CD4-positive, CD25-positive, alpha-beta regulatory T cell (primary cell): ENCODE measurements at regions not wholly inside any gene's neighbourhood (a gene's known extent, or its start where the extent isn't known, plus 50 kb on each side); places are given as distances from the start of the nearest gene placed in this dataset.
"Not testable (repeated sequence)": the region's sequence is repeated elsewhere in the genome, so short reads cannot be mapped to it uniquely, and the experiment has no call there.

Source experiments
- ATAC-seq, 2 donors: fragments of 150-1000 bp; cut with Tn5 transposase; one replicate each; pipeline ENCODE4 v1.10.0; 2021; ENCODE audit warnings: low read depth in 2 of 2, moderate number of reproducible peaks in 2 of 2, moderate library complexity in 1 of 2
- DNase-seq, 3 donors: peaks; one replicate each; pipeline versions ENCODE4 v3.0.0 to v3.0.0-alpha.2; 2012 to 2022; ENCODE audit warnings: mixed read lengths in 1 of 3
- H3K27ac ChIP-seq: one replicate; pipeline ENCODE4 v1.7.0; 2013; ENCODE audit warnings: mild to moderate bottlenecking, low read length; ENCODE audit not compliant: insufficient read depth, poor library complexity, severe bottlenecking
- H3K27me3 ChIP-seq: one replicate; pipeline ENCODE4 v1.7.0; 2013; ENCODE audit warnings: low read length; ENCODE audit not compliant: control insufficient read depth, insufficient read depth
- H3K36me3 ChIP-seq: one replicate; pipeline ENCODE4 v1.7.0; 2013; ENCODE audit warnings: mild to moderate bottlenecking, low read length, moderate library complexity; ENCODE audit not compliant: control insufficient read depth, insufficient read depth
- H3K4me1 ChIP-seq: 2 replicates; pipeline ENCODE4 v1.7.0; 2013; ENCODE audit warnings: mild to moderate bottlenecking, low read length; ENCODE audit not compliant: insufficient read depth, control insufficient read depth, poor library complexity, severe bottlenecking
- H3K4me3 ChIP-seq: one replicate; pipeline ENCODE4 v1.7.0; 2013; ENCODE audit warnings: low read depth, mild to moderate bottlenecking, low read length, moderate library complexity
- H3K9me3 ChIP-seq, 2 experiments: 1 replicate in 1 of 2; 2 replicates in 1 of 2; pipeline ENCODE4 v1.7.0; 2013; ENCODE audit warnings: low read length in 2 of 2, mild to moderate bottlenecking in 1 of 2, moderate library complexity in 1 of 2; ENCODE audit not compliant: control insufficient read depth in 2 of 2
- H3K27ac Mint-ChIP-seq, 3 donors: one replicate each; pipeline ENCODE4 v1.8.0; 2020 to 2022; ENCODE audit warnings: mild to moderate bottlenecking in 3 of 3, mixed read lengths in 3 of 3, moderate library complexity in 2 of 3
- H3K27me3 Mint-ChIP-seq: one replicate; pipeline ENCODE4 v1.8.0; 2022; ENCODE audit warnings: mild to moderate bottlenecking, mixed read lengths
- H3K36me3 Mint-ChIP-seq: one replicate; pipeline ENCODE4 v1.8.0; 2020; ENCODE audit warnings: mixed read lengths
- H3K4me1 Mint-ChIP-seq, 4 donors: one replicate each; pipeline ENCODE4 v1.8.0; 2020 to 2022; ENCODE audit warnings: mixed read lengths in 4 of 4, mild to moderate bottlenecking in 1 of 4
- H3K4me3 Mint-ChIP-seq, 4 donors: one replicate each; pipeline ENCODE4 v1.8.0; 2020 to 2022; ENCODE audit warnings: mild to moderate bottlenecking in 4 of 4, mixed read lengths in 4 of 4, moderate library complexity in 3 of 4
- H3K9me3 Mint-ChIP-seq, 7 donors: one replicate each; pipeline ENCODE4 v1.8.0; 2020 to 2022; ENCODE audit warnings: mixed read lengths in 7 of 7, mild to moderate bottlenecking in 3 of 7, moderate library complexity in 2 of 7

DNA sequence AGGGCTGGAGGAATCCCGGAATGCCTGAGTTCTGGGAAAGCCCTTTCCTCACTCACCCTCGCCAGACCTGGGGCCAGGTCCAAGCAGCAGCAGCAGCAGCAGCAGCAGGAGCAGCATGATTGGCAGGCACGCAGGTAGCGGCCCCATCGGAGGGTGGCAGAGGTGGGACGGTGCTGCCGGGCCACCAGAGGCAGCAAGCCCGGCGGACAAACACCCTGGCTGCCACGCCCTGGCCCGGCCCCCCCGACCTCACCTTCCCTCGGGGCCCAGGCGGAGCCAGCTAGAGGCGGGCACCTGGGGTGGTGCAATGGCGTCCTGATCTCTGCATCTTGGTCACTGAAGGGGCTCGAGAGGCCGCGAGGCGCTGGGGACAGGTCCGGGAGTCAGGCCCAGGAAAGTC, 122.4 kb downstream of the LAT start:
- no peak overlapping the region for H3K27ac ChIP-seq
- no peak overlapping the region for H3K4me3 Mint-ChIP-seq
- H3K36me3 ChIP-seq: peaks cover 12% of the 10 kb centered on the region
- H3K4me1 ChIP-seq: no peaks in the 10 kb centered on the region
- no peak for DNase-seq
- H3K36me3 Mint-ChIP-seq: peaks cover 16% of the 10 kb centered on the region
- H3K27me3 ChIP-seq: no peaks in the 10 kb centered on the region
- H3K9me3 ChIP-seq: no peaks in the 10 kb centered on the region
- no peaks in the 10 kb centered on the region for H3K9me3 Mint-ChIP-seq
- no peak overlapping the region for H3K4me3 ChIP-seq
- peak overlapping the region in 1 of 3 donors; percentile 20 for H3K27ac Mint-ChIP-seq
- peaks cover 4 to 15% (median 7%) of the 10 kb centered on the region in 4 donors for H3K4me1 Mint-ChIP-seq
- H3K27me3 Mint-ChIP-seq: no peaks in the 10 kb centered on the region
- no peak for ATAC-seq

DNA sequence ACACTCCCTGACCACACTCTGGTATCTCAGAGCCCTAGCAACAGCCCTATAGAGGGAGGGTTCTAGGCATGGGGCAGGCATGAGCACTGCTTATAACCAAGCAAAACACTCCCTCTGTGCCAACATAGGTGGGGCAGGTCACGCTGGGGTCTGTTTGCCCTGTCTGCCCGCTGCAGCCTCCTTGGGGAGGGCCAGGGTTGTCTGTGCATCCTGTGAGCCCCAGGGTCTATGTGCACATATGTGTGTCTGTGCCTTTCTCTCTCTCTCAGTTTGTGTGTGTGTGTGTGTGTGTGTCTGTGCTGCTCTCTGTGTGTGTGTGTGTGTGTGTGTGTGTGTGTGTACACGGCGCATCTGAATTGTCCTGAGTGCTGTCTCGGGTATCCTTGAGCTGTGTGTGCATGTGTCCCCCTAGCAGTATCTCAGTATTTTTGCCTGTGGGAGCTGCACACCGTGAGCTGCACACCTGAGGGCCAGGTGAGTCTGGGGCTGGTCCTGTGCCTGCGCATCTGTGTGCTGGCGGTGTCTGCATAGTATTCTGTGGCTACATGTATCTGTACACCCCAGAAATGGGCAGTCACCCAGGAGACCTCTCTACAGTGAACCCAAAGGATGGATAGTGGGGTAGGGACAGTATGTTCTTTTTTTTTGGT, 121.5 kb downstream of the LAT start:
- H3K27ac Mint-ChIP-seq, H3K9me3 Mint-ChIP-seq, ATAC-seq, DNase-seq, H3K36me3 Mint-ChIP-seq, H3K27me3 Mint-ChIP-seq, H3K4me3 ChIP-seq, H3K27ac ChIP-seq, H3K9me3 ChIP-seq, H3K27me3 ChIP-seq, H3K4me1 ChIP-seq, H3K4me1 Mint-ChIP-seq: not testable (repeated sequence)
- H3K36me3 ChIP-seq: peaks cover 12% of the 10 kb centered on the region
- H3K4me3 Mint-ChIP-seq: peak overlapping the region in 1 of 4 donors; percentile 27

DNA sequence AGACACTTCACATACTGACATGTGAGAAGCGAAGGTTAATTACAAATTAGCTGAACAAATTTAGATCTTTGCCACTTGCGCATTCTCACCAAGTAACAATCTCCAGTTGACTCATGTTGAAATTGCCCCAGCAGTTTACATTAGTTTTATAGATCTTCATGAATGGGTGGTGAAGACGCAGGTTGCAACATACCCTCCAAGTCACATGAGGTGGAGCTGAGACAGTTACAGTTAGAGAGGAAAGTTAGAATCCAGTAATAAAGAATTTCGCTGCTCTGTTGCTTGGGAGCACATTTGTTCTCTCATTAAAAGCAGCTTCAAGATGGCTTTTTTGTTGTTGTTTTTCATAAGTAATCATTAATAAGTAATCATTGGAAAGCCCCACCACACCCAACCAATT, 119.7 kb downstream of the LAT start:
- not testable (repeated sequence) for H3K36me3 Mint-ChIP-seq, H3K9me3 ChIP-seq, ATAC-seq, H3K27me3 Mint-ChIP-seq, H3K4me3 ChIP-seq, H3K4me3 Mint-ChIP-seq, DNase-seq, H3K4me1 Mint-ChIP-seq, H3K27ac ChIP-seq, H3K27ac Mint-ChIP-seq, H3K9me3 Mint-ChIP-seq, H3K27me3 ChIP-seq, H3K4me1 ChIP-seq
- H3K36me3 ChIP-seq: peaks cover 12% of the 10 kb centered on the region

DNA sequence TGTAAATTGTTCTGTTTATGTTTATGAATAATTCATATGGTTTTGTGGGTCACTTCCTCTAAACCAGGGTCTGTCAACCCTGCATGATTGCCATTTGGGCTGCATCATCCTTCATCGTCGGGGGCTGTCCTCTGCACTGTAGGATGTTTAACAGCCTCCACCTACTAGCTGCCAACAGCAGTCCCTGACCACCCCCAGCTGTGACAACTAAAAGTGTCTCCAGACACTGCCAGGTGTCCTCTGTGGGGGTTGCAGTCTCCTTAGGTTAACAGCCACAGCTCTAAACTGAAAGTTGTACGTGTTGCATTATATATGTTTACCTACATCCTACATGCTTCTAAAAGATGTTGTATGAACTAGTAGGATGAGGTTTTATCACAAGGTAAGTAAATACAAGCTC, 113.1 kb downstream of the LAT start:
- H3K4me1 ChIP-seq, H3K4me3 Mint-ChIP-seq, H3K4me1 Mint-ChIP-seq, H3K27me3 ChIP-seq, H3K36me3 ChIP-seq, DNase-seq, H3K27ac ChIP-seq, H3K27ac Mint-ChIP-seq, H3K4me3 ChIP-seq, H3K9me3 Mint-ChIP-seq, H3K36me3 Mint-ChIP-seq, H3K27me3 Mint-ChIP-seq, H3K9me3 ChIP-seq, ATAC-seq: not testable (repeated sequence)

DNA sequence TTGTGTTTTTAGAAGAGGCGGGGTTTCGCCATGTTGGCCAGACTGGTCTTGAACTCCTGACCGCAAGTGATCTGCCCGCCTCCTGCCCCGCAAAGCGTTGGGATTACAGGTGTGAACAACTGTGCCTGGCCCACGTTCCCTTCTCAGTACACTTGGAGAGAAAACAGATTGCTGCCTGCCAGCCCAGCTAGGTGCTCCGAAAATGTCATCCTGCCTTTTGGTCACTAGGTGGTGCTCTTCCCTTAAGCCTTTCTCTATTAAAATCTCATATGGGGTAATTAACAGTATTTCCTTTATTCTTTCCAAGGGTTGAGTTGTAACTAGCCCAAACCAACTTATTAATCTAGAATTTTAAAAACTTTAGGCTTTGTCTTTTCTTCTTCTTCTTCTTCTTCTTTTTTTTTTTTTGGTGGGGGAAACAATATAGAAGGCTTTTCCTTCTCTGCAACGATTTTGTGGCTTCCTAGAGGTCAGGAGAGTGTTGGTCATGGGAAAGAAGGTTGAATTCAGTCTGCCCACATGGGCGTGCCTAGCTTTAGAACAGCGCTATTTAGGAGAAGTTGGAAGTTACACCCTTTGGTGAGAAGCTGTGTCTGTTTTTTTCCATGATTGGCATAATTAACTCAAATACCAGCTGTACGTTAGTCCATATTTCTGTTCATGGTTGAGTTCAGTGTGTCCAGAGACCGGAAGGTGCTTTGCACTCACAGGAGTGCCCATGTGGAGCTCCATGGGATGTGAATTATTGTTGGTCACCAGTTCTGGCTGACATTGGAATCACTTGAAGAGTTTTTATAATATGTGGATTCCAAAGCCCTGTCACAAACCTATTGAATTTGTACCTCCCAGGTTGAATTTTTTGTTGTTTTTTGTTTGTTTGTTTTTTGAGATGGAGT, 110.1 kb downstream of the LAT start:
- not testable (repeated sequence) for H3K27me3 ChIP-seq, H3K27me3 Mint-ChIP-seq, H3K4me1 Mint-ChIP-seq, H3K36me3 Mint-ChIP-seq, H3K4me3 ChIP-seq, H3K9me3 Mint-ChIP-seq, H3K9me3 ChIP-seq, H3K27ac ChIP-seq, DNase-seq, H3K4me3 Mint-ChIP-seq, H3K4me1 ChIP-seq, H3K36me3 ChIP-seq
- H3K27ac Mint-ChIP-seq: peak overlapping the region; percentile 23 to 73 (median 44)
- peak; percentile 55 to 78 for ATAC-seq

DNA sequence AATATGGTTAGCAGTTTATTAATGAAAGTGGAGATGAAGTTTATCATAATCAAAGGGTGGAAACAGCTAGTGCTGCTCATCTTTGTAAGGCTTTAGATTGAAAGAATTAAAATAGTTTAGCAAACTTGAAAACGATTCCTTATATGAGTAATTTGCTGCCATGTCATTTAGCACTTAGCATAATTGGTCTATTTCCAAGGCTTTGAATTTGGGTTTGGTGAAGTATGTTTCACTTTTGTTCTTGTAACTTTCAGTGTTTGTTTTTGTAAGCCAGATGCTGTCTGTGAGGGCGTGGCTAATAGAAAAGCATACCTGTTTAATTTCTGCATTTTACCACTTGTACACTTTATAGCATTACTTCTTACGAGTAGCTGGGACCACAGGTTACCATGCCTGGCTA, 109.5 kb downstream of the LAT start:
- H3K4me1 Mint-ChIP-seq: not testable (repeated sequence)
- peak in 1 of 2 donors; percentile 36 for ATAC-seq

DNA sequence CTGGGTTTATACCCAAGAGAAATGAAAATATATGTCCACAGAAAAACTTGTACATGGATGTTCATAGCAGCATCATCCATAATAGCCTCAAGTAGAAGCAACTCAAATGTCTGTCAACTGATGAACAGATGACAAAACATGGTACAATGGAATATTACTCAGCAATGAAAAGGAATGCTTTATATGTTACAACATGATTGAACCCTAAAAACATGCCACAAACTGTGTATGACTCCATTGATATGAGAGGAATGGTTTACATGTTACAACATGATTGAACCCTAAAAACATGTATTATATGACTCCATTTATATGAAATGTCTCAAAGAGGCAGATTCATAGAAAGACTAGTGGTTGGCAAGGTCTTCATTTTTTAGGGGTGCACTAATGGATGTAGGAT, 104.8 kb downstream of the LAT start:
- H3K27ac ChIP-seq, H3K36me3 ChIP-seq, H3K4me3 Mint-ChIP-seq, ATAC-seq, H3K27me3 ChIP-seq, H3K36me3 Mint-ChIP-seq, H3K27ac Mint-ChIP-seq, H3K4me1 Mint-ChIP-seq, H3K4me3 ChIP-seq, H3K27me3 Mint-ChIP-seq, H3K9me3 ChIP-seq, DNase-seq, H3K9me3 Mint-ChIP-seq, H3K4me1 ChIP-seq: not testable (repeated sequence)

More for the DNA sequence above, 109.5 kb downstream of the LAT start:
- not testable (repeated sequence) for H3K4me3 ChIP-seq, H3K9me3 ChIP-seq, H3K4me1 ChIP-seq, H3K4me3 Mint-ChIP-seq, H3K36me3 Mint-ChIP-seq, H3K9me3 Mint-ChIP-seq, H3K27me3 ChIP-seq, H3K36me3 ChIP-seq, H3K27me3 Mint-ChIP-seq
- peak overlapping the region; percentile 23 to 44 (median 25) for H3K27ac Mint-ChIP-seq
- peak overlapping the region; percentile 47 for H3K27ac ChIP-seq
- peak in 2 of 3 donors; percentile 30 to 40 for DNase-seq

DNA sequence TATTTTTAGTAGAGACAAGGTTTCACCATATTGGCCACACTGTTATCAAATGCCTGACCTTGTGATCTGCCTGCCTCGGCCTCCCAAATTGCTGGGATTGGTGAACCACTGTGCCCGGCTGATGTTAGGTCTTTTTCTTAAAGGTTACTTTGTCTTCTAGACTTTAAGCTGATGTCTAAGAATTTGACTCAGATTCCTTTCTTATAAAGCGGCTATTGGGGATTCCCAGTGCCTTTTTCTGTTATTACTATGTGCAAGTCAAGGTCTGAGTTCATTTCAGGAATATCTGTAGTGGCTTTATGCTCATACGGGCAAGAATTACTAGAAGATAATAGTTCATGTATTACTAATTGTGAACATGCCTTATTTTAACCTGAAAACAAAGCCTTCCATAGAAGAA, 102.8 kb downstream of the LAT start:
- H3K27me3 Mint-ChIP-seq, H3K27me3 ChIP-seq, H3K36me3 Mint-ChIP-seq, H3K4me1 ChIP-seq, H3K4me3 Mint-ChIP-seq, H3K36me3 ChIP-seq, H3K27ac ChIP-seq, H3K4me3 ChIP-seq, H3K27ac Mint-ChIP-seq, ATAC-seq, DNase-seq, H3K9me3 Mint-ChIP-seq, H3K9me3 ChIP-seq: not testable (repeated sequence)
- H3K4me1 Mint-ChIP-seq: peaks cover 5 to 12% (median 8%) of the 10 kb centered on the region in 4 donors
